IPS-20b (cell line): ENCODE measurements at regions not wholly inside any gene's neighbourhood (a gene's known extent, or its start where the extent isn't known, plus 50 kb on each side); places are given as distances from the start of the nearest gene placed in this dataset.
"Not testable (repeated sequence)": the region's sequence is repeated elsewhere in the genome, so short reads cannot be mapped to it uniquely, and the experiment has no call there.

ENCODE experiments used
- H3K27ac ChIP-seq: one replicate; pipeline ENCODE4 v1.5.1; 2013; ENCODE audit warnings: low read length
- H3K27me3 ChIP-seq: 2 replicates; pipeline ENCODE4 v1.6.1; 2013; ENCODE audit warnings: mild to moderate bottlenecking, low read length, inconsistent platforms; ENCODE audit not compliant: insufficient read depth
- H3K36me3 ChIP-seq: 2 replicates; pipeline ENCODE4 v1.6.1; 2013; ENCODE audit warnings: low read depth, mild to moderate bottlenecking, inconsistent platforms, low read length, moderate library complexity; ENCODE audit not compliant: insufficient read depth
- H3K4me1 ChIP-seq: 2 replicates; pipeline ENCODE4 v1.6.1; 2013; ENCODE audit warnings: mild to moderate bottlenecking, control low read depth, inconsistent platforms, low read length, moderate library complexity; ENCODE audit not compliant: insufficient read depth
- H3K4me3 ChIP-seq: 2 replicates; pipeline ENCODE4 v1.5.1; 2013; ENCODE audit warnings: mild to moderate bottlenecking, low read length, inconsistent platforms
- H3K9ac ChIP-seq: 2 replicates; pipeline ENCODE4 v1.6.1; 2013; ENCODE audit warnings: low read depth, mild to moderate bottlenecking, inconsistent platforms, low read length, moderate library complexity
- H3K9me3 ChIP-seq: 2 replicates; pipeline ENCODE4 v1.6.1; 2013; ENCODE audit warnings: mild to moderate bottlenecking, low read depth, low read length, inconsistent platforms; ENCODE audit not compliant: insufficient read depth

GRCh38 chr4:11698033-11698432, 269.3 kb upstream of the HS3ST1 start:
- no peak overlapping the region for H3K4me3 ChIP-seq
- H3K4me1 ChIP-seq = no peaks in the 10 kb centered on the region
- H3K27me3 ChIP-seq = no peaks in the 10 kb centered on the region
- no peaks in the 10 kb centered on the region; the same call in 1 of the 2 replicates for H3K9me3 ChIP-seq
- no peak overlapping the region for H3K9ac ChIP-seq
- H3K27ac ChIP-seq = no peak overlapping the region
- no peaks in the 10 kb centered on the region for H3K36me3 ChIP-seq

DNA sequence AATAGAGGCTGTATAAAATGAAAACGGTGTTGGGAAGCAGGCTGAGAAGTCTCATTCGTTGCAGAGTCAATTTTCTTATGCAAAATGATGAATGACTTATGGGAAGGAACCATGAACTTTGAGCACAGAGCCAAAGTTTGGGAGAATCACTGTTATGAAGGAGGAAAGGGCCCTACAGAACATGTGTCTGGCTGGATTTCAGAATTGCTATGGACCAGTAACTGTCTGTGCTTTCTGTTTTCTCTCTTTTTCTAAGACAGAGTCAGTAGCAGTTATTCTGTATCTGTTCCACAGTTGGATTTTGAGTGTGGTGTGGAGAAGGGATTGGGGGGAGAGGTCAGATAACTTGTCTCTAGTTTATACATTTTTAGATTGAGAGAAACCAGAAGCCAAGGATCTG, 265.0 kb upstream of the HS3ST1 start:
- H3K27me3 ChIP-seq = no peaks in the 10 kb centered on the region
- H3K36me3 ChIP-seq = no peaks in the 10 kb centered on the region
- H3K9ac ChIP-seq = no peak overlapping the region
- H3K4me1 ChIP-seq = no peaks in the 10 kb centered on the region
- H3K27ac ChIP-seq = no peak overlapping the region
- no peaks in the 10 kb centered on the region; the same call in 1 of the 2 replicates for H3K9me3 ChIP-seq
- no peak overlapping the region for H3K4me3 ChIP-seq

DNA sequence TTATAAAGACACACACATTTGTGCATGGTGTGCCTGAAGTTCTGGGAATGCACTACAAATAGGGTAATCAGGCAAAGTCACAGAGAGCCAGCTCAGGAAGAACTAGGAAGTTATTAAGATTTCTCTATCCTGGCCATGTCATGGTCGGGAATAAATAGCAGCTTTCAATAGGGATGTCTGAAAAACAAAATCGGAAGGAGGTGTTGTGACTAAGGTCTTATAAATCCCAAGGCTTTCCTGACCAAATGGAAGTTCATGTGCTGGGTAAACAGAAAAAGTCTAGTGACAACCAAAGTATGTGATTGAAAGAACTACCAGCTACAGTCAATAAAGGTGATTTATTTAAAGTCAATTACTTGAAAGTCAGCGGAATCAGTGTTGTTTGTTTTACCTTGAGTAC, 262.5 kb upstream of the HS3ST1 start:
- H3K9me3 ChIP-seq = no peaks in the 10 kb centered on the region; the same call in 1 of the 2 replicates
- no peaks in the 10 kb centered on the region for H3K4me1 ChIP-seq
- H3K27ac ChIP-seq = no peak overlapping the region
- no peaks in the 10 kb centered on the region for H3K27me3 ChIP-seq
- no peaks in the 10 kb centered on the region for H3K36me3 ChIP-seq
- no peak overlapping the region for H3K9ac ChIP-seq
- H3K4me3 ChIP-seq = no peak overlapping the region

GRCh38 chr4:11687727-11688126, 259.0 kb upstream of the HS3ST1 start:
- Histone ChIP-seq H3K9ac (no peak overlapping the region), H3K4me3 (no peak overlapping the region), H3K4me1 (no peaks in the 10 kb centered on the region), H3K27ac (no peak overlapping the region), H3K27me3 (no peaks in the 10 kb centered on the region), H3K36me3 (no peaks in the 10 kb centered on the region), H3K9me3 (no peaks in the 10 kb centered on the region; the same call in 1 of the 2 replicates)

GRCh38 chr4:11685481-11685880, 256.8 kb upstream of the HS3ST1 start:
- Histone ChIP-seq H3K4me1 (no peaks in the 10 kb centered on the region), H3K9me3 (no peaks in the 10 kb centered on the region), H3K27me3 (no peaks in the 10 kb centered on the region), H3K4me3 (no peak overlapping the region), H3K36me3 (no peaks in the 10 kb centered on the region), H3K9ac (no peak overlapping the region), H3K27ac (no peak overlapping the region)

GRCh38 chr4:11675051-11675800, 246.5 kb upstream of the HS3ST1 start:
- Histone ChIP-seq H3K27ac (no peak overlapping the region), H3K9ac (no peak overlapping the region), H3K4me3 (no peak overlapping the region), H3K36me3 (no peaks in the 10 kb centered on the region), H3K9me3 (no peaks in the 10 kb centered on the region), H3K4me1 (no peaks in the 10 kb centered on the region), H3K27me3 (no peaks in the 10 kb centered on the region)

DNA sequence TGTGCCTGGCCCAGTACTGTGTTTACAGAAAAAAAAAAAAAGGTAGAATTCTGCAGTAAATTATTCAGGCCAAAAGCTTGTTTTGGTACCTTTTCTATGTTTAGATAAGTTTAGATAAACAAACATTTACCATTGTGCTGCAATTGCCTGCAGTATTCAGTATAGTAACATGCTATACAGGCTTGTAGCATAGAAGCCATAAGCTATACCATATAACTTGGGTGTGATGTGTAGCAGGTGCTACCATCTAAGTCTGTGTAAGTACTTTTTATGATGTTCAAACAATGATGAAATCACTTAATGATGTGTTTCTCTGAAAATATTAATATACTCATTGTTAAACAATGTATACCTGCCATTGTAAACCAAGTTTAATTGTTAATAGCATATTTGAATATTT, 241.6 kb upstream of the HS3ST1 start:
- no peak overlapping the region for H3K4me3 ChIP-seq
- H3K27me3 ChIP-seq = no peaks in the 10 kb centered on the region
- no peaks in the 10 kb centered on the region for H3K4me1 ChIP-seq
- H3K36me3 ChIP-seq = no peaks in the 10 kb centered on the region
- no peaks in the 10 kb centered on the region for H3K9me3 ChIP-seq
- no peak overlapping the region for H3K9ac ChIP-seq
- no peak overlapping the region for H3K27ac ChIP-seq

- Histone ChIP-seq H3K9ac (no peak overlapping the region), H3K36me3 (no peaks in the 10 kb centered on the region), H3K4me1 (no peaks in the 10 kb centered on the region), H3K27me3 (no peaks in the 10 kb centered on the region), H3K27ac (no peak overlapping the region), H3K4me3 (no peak overlapping the region), H3K9me3 (no peaks in the 10 kb centered on the region)
These were observed 240.5 kb upstream of the HS3ST1 start for GRCh38 chr4:11669156-11669555.

- no peaks in the 10 kb centered on the region for H3K9me3 ChIP-seq
- H3K36me3 ChIP-seq = no peaks in the 10 kb centered on the region
- no peaks in the 10 kb centered on the region for H3K27me3 ChIP-seq
- no peaks in the 10 kb centered on the region for H3K4me1 ChIP-seq
- no peak overlapping the region for H3K9ac ChIP-seq
- no peak overlapping the region for H3K27ac ChIP-seq
- no peak overlapping the region for H3K4me3 ChIP-seq
These were observed 234.4 kb upstream of the HS3ST1 start for GRCh38 chr4:11663114-11663513.

DNA sequence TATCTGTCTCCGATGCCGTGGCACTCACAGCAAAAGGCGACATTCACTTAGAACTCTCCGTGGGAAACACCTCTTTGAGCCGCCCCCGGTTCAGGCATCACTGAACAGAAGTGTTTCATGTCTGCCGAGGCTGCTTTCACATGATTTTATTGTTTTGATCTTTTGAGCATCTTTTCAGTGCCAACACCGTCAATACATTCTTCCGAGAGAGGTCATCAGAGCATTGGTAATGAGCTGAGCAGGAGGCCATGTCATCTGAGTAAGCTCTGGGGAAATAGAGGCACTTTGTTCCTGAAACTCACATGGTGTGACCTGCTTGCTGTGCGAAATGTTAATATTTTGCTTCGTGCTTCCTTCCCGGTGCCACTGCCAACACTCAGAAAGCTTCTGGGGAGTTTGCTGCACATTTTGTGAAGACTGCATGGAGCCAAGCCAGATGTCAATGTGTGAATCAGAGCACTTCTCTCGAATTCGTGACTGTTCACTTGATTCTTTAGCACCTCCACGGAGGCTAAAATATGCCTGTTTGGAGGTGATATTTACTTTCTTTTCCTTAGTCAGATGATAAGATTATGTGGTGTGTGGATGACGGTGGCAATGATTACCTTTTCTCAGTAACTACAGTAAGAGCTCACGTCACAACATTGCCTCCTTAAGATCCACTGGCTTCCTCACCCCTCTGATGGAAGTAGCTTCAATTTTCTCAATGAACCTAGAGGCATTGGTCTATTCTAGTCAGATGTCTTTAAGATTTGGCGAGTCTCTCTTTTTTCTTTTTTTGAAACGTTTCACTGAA, 222.3 kb upstream of the HS3ST1 start:
- H3K9ac ChIP-seq = no peak overlapping the region
- no peak overlapping the region for H3K4me3 ChIP-seq
- H3K27me3 ChIP-seq = no peaks in the 10 kb centered on the region
- no peaks in the 10 kb centered on the region for H3K36me3 ChIP-seq
- no peaks in the 10 kb centered on the region for H3K9me3 ChIP-seq
- H3K27ac ChIP-seq = no peak overlapping the region
- no peaks in the 10 kb centered on the region for H3K4me1 ChIP-seq

DNA sequence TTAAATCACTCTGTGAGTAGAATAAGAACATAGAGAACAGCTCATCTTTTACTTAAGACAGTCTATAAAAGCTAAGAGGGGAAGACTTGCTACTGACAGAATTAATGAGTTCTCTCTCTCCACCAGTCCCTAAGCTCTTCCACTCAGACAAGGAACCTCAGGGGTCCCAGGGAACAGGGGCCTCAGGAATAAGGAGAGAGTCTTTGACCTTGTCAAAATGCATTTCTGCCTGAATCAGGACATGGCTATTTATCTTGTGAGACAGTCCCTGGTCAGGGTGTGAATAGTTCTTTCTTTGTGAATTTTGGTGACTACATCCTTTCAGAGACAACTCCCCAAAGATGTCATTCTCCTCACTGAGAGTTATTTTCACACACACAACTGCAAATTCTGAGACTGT, 218.7 kb upstream of the HS3ST1 start:
- H3K9me3 ChIP-seq = no peaks in the 10 kb centered on the region
- H3K4me3 ChIP-seq = no peak overlapping the region
- H3K36me3 ChIP-seq = no peaks in the 10 kb centered on the region
- no peaks in the 10 kb centered on the region for H3K4me1 ChIP-seq
- no peaks in the 10 kb centered on the region for H3K27me3 ChIP-seq
- no peak overlapping the region for H3K27ac ChIP-seq
- H3K9ac ChIP-seq = no peak overlapping the region

DNA sequence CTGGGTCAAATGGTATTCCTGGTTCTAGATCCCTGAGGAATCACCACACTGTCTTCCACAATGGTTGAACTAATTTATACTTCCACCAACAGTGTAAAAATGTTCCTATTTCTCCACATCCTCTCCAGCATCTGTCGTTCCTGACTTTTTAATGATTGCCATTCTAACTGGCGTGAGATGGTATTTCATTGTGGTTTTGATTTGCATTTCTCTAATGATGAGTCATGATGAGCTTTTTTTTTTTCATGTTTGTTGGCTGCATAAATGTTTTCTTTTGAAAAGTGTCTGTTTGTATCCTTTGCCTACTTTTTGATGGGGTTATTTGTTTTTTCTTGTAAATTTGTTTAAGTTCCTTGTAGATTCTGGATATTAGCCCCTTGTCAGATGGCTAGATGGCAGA, 214.4 kb upstream of the HS3ST1 start:
- H3K27ac ChIP-seq, H3K9ac ChIP-seq, H3K36me3 ChIP-seq, H3K4me1 ChIP-seq, H3K27me3 ChIP-seq, H3K4me3 ChIP-seq: not testable (repeated sequence)
- peaks cover 13% of the 10 kb centered on the region; the same call in 1 of the 2 replicates for H3K9me3 ChIP-seq
